ENCODE measurements at regions not wholly inside any gene's neighbourhood (a gene's known extent, or its start where the extent isn't known, plus 50 kb on each side); places are given as distances from the start of the nearest gene placed in this dataset.

- no peak for DNase-seq
These were observed 229.2 kb upstream of the MAP3K1 start for GRCh38 chr5:56585999-56586691.

DNA sequence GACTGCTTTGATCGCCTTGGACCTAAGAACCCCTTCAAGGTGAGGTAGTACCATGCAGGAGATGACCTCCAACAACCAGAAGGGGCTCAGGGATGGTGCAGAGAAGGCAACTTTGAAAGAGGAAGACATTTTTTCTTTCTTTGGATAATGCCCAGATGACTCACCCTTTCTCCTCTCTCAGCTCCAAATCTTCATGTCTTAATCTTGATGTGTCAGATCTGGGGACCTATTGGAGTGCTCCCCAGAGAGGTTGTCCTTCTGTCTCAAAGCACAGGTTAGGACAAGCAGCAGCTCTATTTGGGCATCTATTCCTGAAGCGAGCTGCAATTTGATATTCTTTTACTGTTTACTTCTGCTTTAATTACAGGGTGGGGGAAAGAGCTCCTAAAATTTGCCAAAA is 229.9 kb upstream of the MAP3K1 start:
- DNase-seq, result no peak

GRCh38 chr5:56581426-56581825 is 233.9 kb upstream of the MAP3K1 start:
- no peak for DNase-seq

GRCh38 chr5:56580864-56581263 is 234.5 kb upstream of the MAP3K1 start:
- DNase-seq, result no peak

- no peak for DNase-seq
These were observed 239.5 kb upstream of the MAP3K1 start for GRCh38 chr5:56575821-56576220.

- no peak for DNase-seq
These were observed 240.6 kb upstream of the MAP3K1 start for GRCh38 chr5:56574778-56575177.

DNA sequence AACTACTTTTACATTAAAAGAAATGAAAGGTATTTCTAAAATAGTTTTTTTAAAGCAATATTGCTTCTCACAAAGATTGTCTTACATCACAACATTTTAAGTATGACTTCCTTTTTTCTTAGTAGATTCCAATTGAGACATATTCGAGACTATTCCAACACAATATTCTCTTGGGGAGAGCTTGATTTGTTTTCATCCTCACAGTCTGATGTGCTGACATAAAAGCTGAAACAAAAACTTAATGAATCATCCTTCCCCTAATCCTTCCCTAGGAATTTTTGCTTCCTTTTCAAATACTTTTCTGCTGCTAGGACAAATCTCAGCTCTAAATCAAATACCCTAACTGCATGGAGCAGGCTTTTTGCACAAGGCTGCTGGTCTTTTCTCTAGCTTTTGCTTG is 245.8 kb upstream of the MAP3K1 start:
- no peak for DNase-seq

DNA sequence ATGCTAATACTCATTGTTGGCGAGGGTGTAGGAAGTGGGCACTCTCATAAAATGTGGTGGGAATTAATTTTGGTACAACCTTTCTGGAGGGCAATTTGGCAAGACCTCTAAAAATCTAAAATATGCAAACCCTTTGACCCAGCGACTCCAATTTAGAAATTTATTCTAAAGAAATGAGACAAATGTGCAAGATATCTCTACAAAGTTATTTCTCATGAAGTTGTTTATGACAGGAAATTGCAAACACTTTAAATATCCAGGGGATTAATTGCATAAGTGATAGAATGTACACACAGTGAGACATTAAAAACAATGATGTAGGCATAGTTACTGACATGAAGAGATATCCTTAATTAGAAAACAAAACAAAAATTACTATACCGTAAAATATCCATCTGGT is 246.3 kb upstream of the MAP3K1 start:
- no peak for DNase-seq

- DNase-seq, result no peak
These were observed 248.1 kb upstream of the MAP3K1 start for GRCh38 chr5:56567278-56567677.

GRCh38 chr5:56566374-56567249 is 248.7 kb upstream of the MAP3K1 start:
- no peak for DNase-seq

DNA sequence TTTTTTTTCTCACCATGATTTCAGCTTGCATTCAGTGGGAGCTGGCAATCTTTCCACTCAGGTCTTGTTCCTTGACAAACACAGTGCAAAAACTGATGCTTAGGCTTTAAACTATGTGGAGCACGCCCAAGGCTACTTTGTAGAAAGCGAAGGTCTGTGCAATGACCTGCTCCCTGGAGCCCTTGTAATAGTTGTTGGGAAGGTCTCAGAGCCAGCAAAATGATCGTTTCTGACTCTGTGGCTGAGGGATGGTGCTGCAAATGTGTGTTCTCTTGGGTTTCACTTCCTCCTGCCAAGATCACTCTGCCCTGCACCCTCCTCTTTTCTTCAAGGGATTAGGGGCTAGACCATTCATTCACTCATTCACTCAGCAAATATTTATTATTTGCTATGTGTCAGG is 249.7 kb upstream of the MAP3K1 start:
- no peak for DNase-seq

DNA sequence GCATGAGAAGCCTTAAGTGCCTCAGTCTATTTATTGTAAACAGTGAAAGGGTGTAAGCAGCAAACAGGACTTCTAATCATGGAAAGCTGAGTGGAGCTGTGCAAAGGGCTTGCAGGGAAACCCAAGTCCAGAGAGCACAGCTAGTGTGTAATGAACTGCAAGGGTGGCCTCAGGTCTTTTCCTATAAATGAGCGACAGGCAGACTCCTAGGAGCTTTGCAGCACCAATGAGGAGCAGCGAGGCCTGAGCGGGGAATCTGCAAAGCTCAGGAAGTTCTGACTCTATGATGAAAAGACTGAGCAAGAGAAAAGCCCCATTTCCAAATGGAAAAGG is 250.1 kb upstream of the MAP3K1 start:
- no peak for DNase-seq

GRCh38 chr5:56564541-56565282 is 250.6 kb upstream of the MAP3K1 start:
- no peak for DNase-seq

GRCh38 chr5:56561455-56561854 is 253.9 kb upstream of the MAP3K1 start:
- no peak for DNase-seq

- no peak for DNase-seq
These were observed 257.1 kb upstream of the MAP3K1 start for GRCh38 chr5:56558131-56558745.

GRCh38 chr5:56557198-56557597 is 258.2 kb upstream of the MAP3K1 start:
- DNase-seq, result no peak

DNA sequence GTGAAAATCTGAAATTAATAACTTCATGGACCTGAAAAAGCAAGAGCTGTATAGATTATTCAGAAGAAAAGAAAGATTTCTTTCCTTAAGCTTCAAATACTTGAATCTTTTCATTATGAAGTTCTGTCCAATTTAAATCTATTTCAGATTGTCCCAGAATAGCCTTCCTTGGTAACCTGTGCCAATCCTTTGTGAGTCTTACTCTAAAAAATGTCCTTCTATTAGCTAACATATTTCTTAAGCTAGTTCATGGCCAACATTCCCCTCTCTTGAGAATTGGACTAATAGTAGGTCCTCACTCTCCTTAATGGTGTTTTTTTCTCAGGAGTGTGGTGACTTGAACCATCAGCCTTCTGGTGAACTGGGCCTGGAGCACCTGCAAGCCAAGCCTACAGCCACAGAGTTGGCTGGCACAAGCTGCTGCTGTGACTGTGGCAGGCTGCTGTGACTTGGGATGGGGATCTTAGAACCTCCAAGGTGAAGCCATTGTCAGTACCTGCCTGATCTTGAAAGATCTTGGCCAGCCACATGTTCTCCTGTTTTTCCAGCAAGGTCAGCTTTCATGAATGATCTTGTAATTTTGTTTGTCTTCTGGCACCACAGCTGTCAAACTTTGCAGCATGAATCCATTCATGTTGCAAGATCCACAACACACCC is 262.6 kb upstream of the MAP3K1 start:
- DNase-seq, result no peak

GRCh38 chr5:56550227-56550626 is 265.1 kb upstream of the MAP3K1 start:
- DNase-seq, result no peak

DNA sequence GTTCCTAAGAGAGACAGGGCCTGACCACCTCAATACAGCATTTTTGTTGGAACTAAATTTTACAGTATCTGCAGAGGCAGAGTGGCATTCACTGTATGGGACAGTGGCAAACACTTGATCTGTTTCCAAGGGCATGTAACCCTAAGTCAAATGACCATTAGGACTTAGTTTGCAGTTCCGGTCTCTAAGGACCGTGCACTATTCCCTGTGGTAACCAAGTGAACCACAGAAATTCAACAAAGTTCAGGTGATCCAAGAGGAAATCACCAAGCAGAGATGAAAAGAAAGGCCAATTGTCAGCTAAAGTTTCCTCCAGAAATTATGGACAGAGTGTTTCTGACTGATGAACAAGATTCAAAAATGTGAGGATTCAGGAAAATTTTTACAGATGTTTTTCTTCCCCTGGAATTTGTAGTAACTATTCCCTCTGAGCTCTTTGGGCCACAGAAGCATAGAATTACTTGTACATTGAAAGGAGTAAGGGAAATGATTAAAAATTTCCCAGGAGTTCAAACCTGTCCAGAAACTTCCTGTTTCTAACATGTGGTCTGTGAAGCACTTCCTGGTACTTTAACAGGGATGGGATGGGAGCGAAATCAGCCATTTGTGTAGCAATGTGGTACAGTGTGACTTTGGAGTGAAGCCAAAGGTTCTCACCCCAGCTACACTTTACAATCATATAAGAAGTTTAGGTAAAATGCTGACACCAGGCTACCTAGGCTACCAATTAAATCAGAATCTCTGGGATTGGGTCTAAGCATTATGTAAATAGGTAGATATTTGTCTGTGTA is 266.1 kb upstream of the MAP3K1 start:
- DNase-seq, result no peak

GRCh38 chr5:56545016-56545415 is 270.3 kb upstream of the MAP3K1 start:
- DNase-seq, result no peak

GRCh38 chr5:56543441-56544388 is 271.6 kb upstream of the MAP3K1 start:
- no peak for DNase-seq
